ENCODE measurements at regions not wholly inside any gene's neighbourhood (a gene's known extent, or its start where the extent isn't known, plus 50 kb on each side); places are given as distances from the start of the nearest gene placed in this dataset.

GRCh38 chr5:51279983-51280706 lies 103.1 kb upstream of the ISL1 start:
- DNase-seq, result no peak

DNA sequence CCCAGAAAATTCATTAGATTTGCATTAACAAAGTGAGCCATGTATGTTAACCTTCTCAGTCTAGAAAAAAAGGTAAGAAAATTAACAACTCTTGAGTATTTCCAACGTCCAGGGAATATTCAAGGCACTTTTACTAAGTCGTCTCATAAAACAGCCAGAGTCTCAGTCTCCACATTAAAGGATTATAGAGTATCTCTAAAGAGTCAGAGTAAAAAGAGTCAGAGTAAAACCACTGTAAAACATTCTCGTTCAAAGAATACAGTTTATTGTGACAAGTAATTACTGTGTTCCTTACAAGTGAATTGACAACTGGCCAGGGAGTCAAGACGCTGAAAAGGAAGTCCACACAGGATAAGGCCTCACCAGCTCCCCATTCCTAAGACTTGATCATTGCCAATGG lies 97.2 kb upstream of the ISL1 start:
- no peak for DNase-seq

DNA sequence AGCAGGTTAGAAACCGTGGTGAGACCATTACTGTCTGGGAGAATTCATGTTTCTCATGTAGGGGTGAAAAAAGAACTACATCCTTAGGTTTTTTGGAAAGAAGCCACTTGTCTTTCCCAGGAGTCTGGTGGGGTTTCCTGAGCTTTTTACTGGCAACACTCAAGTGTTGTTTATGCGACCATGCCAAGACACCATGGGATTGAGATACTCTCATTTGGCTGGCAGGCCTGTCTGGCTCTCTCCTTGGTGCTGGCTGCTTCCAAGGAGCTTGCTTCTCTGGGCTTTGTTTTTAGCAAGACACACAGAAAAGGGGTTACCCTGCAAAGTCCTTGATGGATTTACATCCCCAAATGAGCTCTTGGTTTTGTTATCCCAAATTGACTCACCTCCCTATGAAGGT lies 80.9 kb upstream of the ISL1 start:
- no peak for DNase-seq

- no peak for DNase-seq
These were observed 56.4 kb upstream of the ISL1 start for GRCh38 chr5:51326844-51327243.
